GM18873 (cell line): ENCODE measurements at regions not wholly inside any gene's neighbourhood (a gene's known extent, or its start where the extent isn't known, plus 50 kb on each side); places are given as distances from the start of the nearest gene placed in this dataset.
"Not testable (repeated sequence)": the region's sequence is repeated elsewhere in the genome, so short reads cannot be mapped to it uniquely, and the experiment has no call there.

Experiments
- ATAC-seq: cut with Tn5 transposase; IDR thresholded peaks from one replicate; pipeline ENCODE4 v1.9.1; 2021; ENCODE audit warnings: mild to moderate bottlenecking, moderate library complexity, moderate number of reproducible peaks; ENCODE audit not compliant: unreplicated experiment, low FRiP score

GRCh38 chr12:127144770-127145169, 1122.2 kb upstream of the TMEM132C start:
- ATAC-seq: no peak

GRCh38 chr12:127145241-127145928, 1121.6 kb upstream of the TMEM132C start:
- ATAC-seq: no peak

- no peak for ATAC-seq
These were observed 1120.8 kb upstream of the TMEM132C start for GRCh38 chr12:127145929-127146789.

GRCh38 chr12:127146991-127147718, 1119.8 kb upstream of the TMEM132C start:
- no peak for ATAC-seq

- no peak for ATAC-seq
These were observed 1119.2 kb upstream of the TMEM132C start for GRCh38 chr12:127147724-127148123.

GRCh38 chr12:127148318-127148717, 1118.7 kb upstream of the TMEM132C start:
- no peak for ATAC-seq

- no peak for ATAC-seq
These were observed 1117.6 kb upstream of the TMEM132C start for GRCh38 chr12:127149226-127149964.

GRCh38 chr12:127150028-127150427, 1116.9 kb upstream of the TMEM132C start:
- ATAC-seq: no peak

GRCh38 chr12:127150479-127150878, 1116.5 kb upstream of the TMEM132C start:
- no peak for ATAC-seq

GRCh38 chr12:127150956-127151355, 1116.0 kb upstream of the TMEM132C start:
- ATAC-seq: no peak

- ATAC-seq: no peak
These were observed 1113.0 kb upstream of the TMEM132C start for GRCh38 chr12:127153996-127154395.

- ATAC-seq: not testable (repeated sequence)
These were observed 1112.1 kb upstream of the TMEM132C start for GRCh38 chr12:127154830-127155229.

- ATAC-seq: not testable (repeated sequence)
These were observed 1110.9 kb upstream of the TMEM132C start for GRCh38 chr12:127155935-127156619.

GRCh38 chr12:127157501-127158366, 1109.2 kb upstream of the TMEM132C start:
- ATAC-seq: not testable (repeated sequence)

GRCh38 chr12:127158385-127159061, 1108.4 kb upstream of the TMEM132C start:
- no peak for ATAC-seq

GRCh38 chr12:127161466-127161865, 1105.5 kb upstream of the TMEM132C start:
- no peak for ATAC-seq

GRCh38 chr12:127162307-127162706, 1104.7 kb upstream of the TMEM132C start:
- ATAC-seq: no peak

GRCh38 chr12:127162902-127163301, 1104.1 kb upstream of the TMEM132C start:
- ATAC-seq: no peak
